Non-pigmented ciliary epithelial cell (primary cell): ENCODE measurements at regions not wholly inside any gene's neighbourhood (a gene's known extent, or its start where the extent isn't known, plus 50 kb on each side); places are given as distances from the start of the nearest gene placed in this dataset.
"Not testable (repeated sequence)": the region's sequence is repeated elsewhere in the genome, so short reads cannot be mapped to it uniquely, and the experiment has no call there.

Experiments
- DNase-seq: peaks from one replicate; pipeline ENCODE4 v3.0.0-alpha.2; 2010; ENCODE audit warnings: low read depth

- DNase-seq: no peak
Measured at GRCh38 chr5:159593518-159594073, 263.3 kb upstream of the IL12B start.

GRCh38 chr5:159595561-159595960 lies 265.3 kb upstream of the IL12B start:
- not testable (repeated sequence) for DNase-seq

GRCh38 chr5:159601216-159601615 lies 270.9 kb upstream of the IL12B start:
- no peak for DNase-seq

GRCh38 chr5:159602434-159602833 lies 272.1 kb upstream of the IL12B start:
- DNase-seq: no peak

- DNase-seq: peak; percentile 51
Measured at GRCh38 chr5:159605585-159605984, 275.3 kb upstream of the IL12B start.

- DNase-seq: no peak
Measured at GRCh38 chr5:159609359-159609758, 279.1 kb upstream of the IL12B start.

GRCh38 chr5:159610966-159611579 lies 280.8 kb upstream of the IL12B start:
- no peak for DNase-seq

- DNase-seq: no peak
Measured at GRCh38 chr5:159616952-159617351, 286.7 kb upstream of the IL12B start.

GRCh38 chr5:159619826-159620225 lies 289.5 kb upstream of the IL12B start:
- no peak for DNase-seq

- no peak for DNase-seq
Measured at GRCh38 chr5:159620853-159621540, 290.7 kb upstream of the IL12B start.

- DNase-seq: no peak
Measured at GRCh38 chr5:159628703-159629102, 287.6 kb upstream of the ADRA1B start.

- DNase-seq: no peak
Measured at GRCh38 chr5:159629158-159629557, 287.1 kb upstream of the ADRA1B start.

GRCh38 chr5:159630545-159630944 lies 285.7 kb upstream of the ADRA1B start:
- DNase-seq: no peak

- no peak for DNase-seq
Measured at GRCh38 chr5:159631001-159631400, 285.3 kb upstream of the ADRA1B start.

- DNase-seq: no peak
Measured at GRCh38 chr5:159632866-159633265, 283.4 kb upstream of the ADRA1B start.

GRCh38 chr5:159638481-159638880 lies 277.8 kb upstream of the ADRA1B start:
- no peak for DNase-seq

GRCh38 chr5:159638954-159639559 lies 277.2 kb upstream of the ADRA1B start:
- DNase-seq: no peak

- DNase-seq: no peak
Measured at GRCh38 chr5:159639590-159639989, 276.7 kb upstream of the ADRA1B start.

GRCh38 chr5:159640446-159640845 lies 275.8 kb upstream of the ADRA1B start:
- DNase-seq: no peak

- no peak for DNase-seq
Measured at GRCh38 chr5:159640921-159641320, 275.4 kb upstream of the ADRA1B start.

- no peak for DNase-seq
Measured at GRCh38 chr5:159641371-159642039, 274.8 kb upstream of the ADRA1B start.

- DNase-seq: no peak
Measured at GRCh38 chr5:159642379-159642778, 273.9 kb upstream of the ADRA1B start.

- no peak for DNase-seq
Measured at GRCh38 chr5:159644053-159644452, 272.2 kb upstream of the ADRA1B start.
